ENCODE measurements at regions not wholly inside any gene's neighbourhood (a gene's known extent, or its start where the extent isn't known, plus 50 kb on each side); places are given as distances from the start of the nearest gene placed in this dataset.

GRCh38 chr4:23456864-23457263, 433.0 kb downstream of the PPARGC1A start:
- Histone ChIP-seq H4K20me1 (ENCODE audit: control insufficient read depth, extremely low read depth, insufficient read depth, low read length) (no peaks in the 10 kb centered on the region), H3K79me2 (ENCODE audit: control insufficient read depth, insufficient read depth, low read length) (no peaks in the 10 kb centered on the region), H3K4me2 (ENCODE audit: extremely low read depth, insufficient read depth, low read length) (no peak overlapping the region), H3K9me3 (ENCODE audit: control insufficient read depth, insufficient read depth, low read depth, low read length) (no peaks in the 10 kb centered on the region), H3K27ac (ENCODE audit: insufficient read depth, low read length) (no peak overlapping the region), H3K4me1 (ENCODE audit: control insufficient read depth, extremely low read depth, insufficient read depth, low read length) (no peaks in the 10 kb centered on the region), H3K27me3 (ENCODE audit: control insufficient read depth, insufficient read depth, low read length) (no peaks in the 10 kb centered on the region), H3K4me3 (replicated peaks in 1 of 4; ENCODE audit: control extremely low read depth in 1 of 4, insufficient read depth in 1 of 4, low read depth in 3 of 4, low read length in 4 of 4) (no peak overlapping the region), H3K36me3 (ENCODE audit: control insufficient read depth, insufficient read depth, low read length) (no peaks in the 10 kb centered on the region), H3K9ac (ENCODE audit: insufficient read depth, low read length) (no peak overlapping the region), H2AFZ (ENCODE audit: low read length) (no peak overlapping the region)
- DNase-seq (ENCODE audit: low read depth in 2 of 2), result no peak
- TF ChIP-seq CTCF (conservative IDR thresholded peaks at IDR 0.05 in 1 of 2, IDR thresholded peaks at IDR 0.05 in 1 of 2; ENCODE audit: low read depth in 1 of 2, low read length in 2 of 2), result no peak
- TF ChIP-seq EZH2 (IDR thresholded peaks at IDR 0.05; ENCODE audit: low read length, missing control alignments), result no peak

DNA sequence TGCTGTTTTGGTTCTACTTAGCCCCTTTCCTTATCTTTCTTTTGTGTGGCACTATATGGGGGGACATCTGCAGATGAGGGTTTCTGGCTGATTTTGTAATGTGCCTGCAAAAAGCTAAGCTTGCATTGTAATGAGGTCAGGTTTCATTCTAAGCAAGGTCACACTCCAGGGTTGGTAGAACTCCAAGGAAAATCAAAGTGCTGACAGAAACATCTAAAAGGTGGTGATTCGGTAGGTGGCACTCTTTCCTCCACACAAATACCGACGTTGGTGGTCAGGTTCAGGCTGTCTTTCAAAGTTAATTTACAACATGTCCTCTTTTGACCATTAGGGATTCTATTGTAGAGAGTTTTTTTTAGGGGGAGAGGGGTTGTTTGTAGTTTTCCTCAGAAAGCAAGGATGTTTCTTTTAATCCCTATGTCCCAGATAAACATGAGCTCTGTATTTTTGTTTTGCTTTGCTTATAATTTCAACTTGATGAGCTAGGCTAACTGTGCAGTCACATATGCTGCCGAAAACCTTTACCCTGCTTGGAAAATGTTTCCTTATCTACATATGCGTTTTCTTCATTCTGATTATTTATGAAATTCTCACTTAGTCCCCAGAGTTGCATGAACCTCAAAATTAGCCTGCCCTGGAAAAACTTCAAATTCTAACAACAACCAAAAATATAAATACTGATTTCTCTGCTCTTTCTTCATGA, 434.2 kb downstream of the PPARGC1A start:
- H3K79me2 ChIP-seq (ENCODE audit: control insufficient read depth, insufficient read depth, low read length), result no peaks in the 10 kb centered on the region
- peak; percentile 14 to 40 for DNase-seq (ENCODE audit: low read depth in 2 of 2)
- TF ChIP-seq EZH2 (IDR thresholded peaks at IDR 0.05; ENCODE audit: low read length, missing control alignments), result no peak
- TF ChIP-seq CTCF (conservative IDR thresholded peaks at IDR 0.05 in 1 of 2, IDR thresholded peaks at IDR 0.05 in 1 of 2; ENCODE audit: low read depth in 1 of 2, low read length in 2 of 2), result peak in 1 of 2 donors; percentile 12
- no peaks in the 10 kb centered on the region for H4K20me1 ChIP-seq (ENCODE audit: control insufficient read depth, extremely low read depth, insufficient read depth, low read length)
- H3K27ac ChIP-seq (ENCODE audit: insufficient read depth, low read length), result no peak overlapping the region
- no peaks in the 10 kb centered on the region for H3K9me3 ChIP-seq (ENCODE audit: control insufficient read depth, insufficient read depth, low read depth, low read length)
- no peaks in the 10 kb centered on the region for H3K36me3 ChIP-seq (ENCODE audit: control insufficient read depth, insufficient read depth, low read length)
- H3K4me1 ChIP-seq (ENCODE audit: control insufficient read depth, extremely low read depth, insufficient read depth, low read length), result no peaks in the 10 kb centered on the region
- no peak overlapping the region for H3K9ac ChIP-seq (ENCODE audit: insufficient read depth, low read length)
- H3K4me2 ChIP-seq (ENCODE audit: extremely low read depth, insufficient read depth, low read length), result no peak overlapping the region
- H3K4me3 ChIP-seq (replicated peaks in 1 of 4; ENCODE audit: control extremely low read depth in 1 of 4, insufficient read depth in 1 of 4, low read depth in 3 of 4, low read length in 4 of 4), result no peak overlapping the region
- H2AFZ ChIP-seq (ENCODE audit: low read length), result no peak overlapping the region
- H3K27me3 ChIP-seq (ENCODE audit: control insufficient read depth, insufficient read depth, low read length), result no peaks in the 10 kb centered on the region

DNA sequence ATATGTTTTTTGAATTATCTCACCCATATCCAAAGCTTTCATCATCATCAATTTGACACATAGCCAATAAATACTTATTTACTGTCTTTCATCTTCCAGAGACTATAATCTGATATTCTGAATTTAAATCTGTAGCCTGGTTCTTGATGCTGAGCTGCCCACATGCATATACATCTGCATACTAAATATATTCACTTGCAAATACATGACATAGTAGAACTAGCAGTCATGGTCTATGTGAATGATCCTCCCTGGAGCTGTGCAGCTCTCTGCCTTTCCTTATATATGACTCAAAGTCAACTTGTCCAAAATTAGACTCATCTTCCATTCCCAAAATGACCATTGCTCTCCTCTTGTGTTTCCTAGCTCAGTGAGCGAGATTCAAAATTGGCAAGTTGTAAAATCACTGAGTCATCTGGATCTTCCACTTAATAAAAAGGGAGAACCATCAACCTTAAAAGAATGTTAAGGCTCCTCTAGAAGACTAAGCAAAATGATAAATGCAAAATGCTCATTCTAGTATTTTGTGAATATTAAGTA, 448.2 kb downstream of the PPARGC1A start:
- Histone ChIP-seq H3K27ac (ENCODE audit: insufficient read depth, low read length) (no peak overlapping the region), H3K36me3 (ENCODE audit: control insufficient read depth, insufficient read depth, low read length) (no peaks in the 10 kb centered on the region), H3K9ac (ENCODE audit: insufficient read depth, low read length) (no peak overlapping the region), H3K4me2 (ENCODE audit: extremely low read depth, insufficient read depth, low read length) (no peak overlapping the region), H3K27me3 (ENCODE audit: control insufficient read depth, insufficient read depth, low read length) (no peaks in the 10 kb centered on the region), H2AFZ (ENCODE audit: low read length) (no peak overlapping the region), H3K4me3 (replicated peaks in 1 of 4; ENCODE audit: control extremely low read depth in 1 of 4, insufficient read depth in 1 of 4, low read depth in 3 of 4, low read length in 4 of 4) (no peak overlapping the region), H4K20me1 (ENCODE audit: control insufficient read depth, extremely low read depth, insufficient read depth, low read length) (no peaks in the 10 kb centered on the region), H3K4me1 (ENCODE audit: control insufficient read depth, extremely low read depth, insufficient read depth, low read length) (no peaks in the 10 kb centered on the region), H3K9me3 (ENCODE audit: control insufficient read depth, insufficient read depth, low read depth, low read length) (no peaks in the 10 kb centered on the region), H3K79me2 (ENCODE audit: control insufficient read depth, insufficient read depth, low read length) (no peaks in the 10 kb centered on the region)
- peak in 1 of 2 donors; percentile 34 for DNase-seq (ENCODE audit: low read depth in 2 of 2)
- no peak for TF ChIP-seq CTCF (conservative IDR thresholded peaks at IDR 0.05 in 1 of 2, IDR thresholded peaks at IDR 0.05 in 1 of 2; ENCODE audit: low read depth in 1 of 2, low read length in 2 of 2)
- TF ChIP-seq EZH2 (IDR thresholded peaks at IDR 0.05; ENCODE audit: low read length, missing control alignments), result no peak

Data from fibroblast of lung (primary cell).